Head of caudate nucleus (tissue), 42 donors: ENCODE measurements at regions not wholly inside any gene's neighbourhood (a gene's known extent, or its start where the extent isn't known, plus 50 kb on each side); places are given as distances from the start of the nearest gene placed in this dataset.
"Not testable (repeated sequence)": the region's sequence is repeated elsewhere in the genome, so short reads cannot be mapped to it uniquely, and the experiment has no call there.

Experiments used
- DNase-seq, 42 donors: peaks; one replicate each; pipeline versions ENCODE4 v3.0.0 to v3.0.0-alpha.2; 2020 to 2021; ENCODE audit warnings: mixed read lengths in 7 of 42
- intact Hi-C: fragments of 100-400 bp; cut with DNase I; formaldehyde crosslinking; loops from one replicate; pipeline ENCODE4 v1.15.0; 2022

DNA sequence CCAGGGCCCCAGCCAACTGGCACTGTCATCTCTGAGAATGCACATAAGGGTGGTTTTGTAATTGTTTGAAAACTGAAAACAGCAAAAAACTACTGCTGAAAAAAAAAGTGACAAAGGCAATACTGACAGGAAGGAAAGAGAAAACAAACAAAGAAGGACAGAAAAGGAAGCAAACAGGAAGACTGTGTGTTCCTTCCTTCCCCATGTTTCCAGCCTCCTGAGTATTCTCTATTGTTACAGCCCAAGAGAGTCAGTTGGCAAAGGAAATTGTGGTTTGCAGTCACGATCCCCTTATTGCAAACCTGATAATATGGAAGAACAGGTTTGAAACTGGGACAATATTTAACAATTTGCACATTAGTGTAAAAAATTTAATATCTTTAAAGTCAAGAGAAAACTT is 1177.6 kb downstream of the PLA2G4A start:
- no peak for DNase-seq
- intact Hi-C loops: no loop called here

DNA sequence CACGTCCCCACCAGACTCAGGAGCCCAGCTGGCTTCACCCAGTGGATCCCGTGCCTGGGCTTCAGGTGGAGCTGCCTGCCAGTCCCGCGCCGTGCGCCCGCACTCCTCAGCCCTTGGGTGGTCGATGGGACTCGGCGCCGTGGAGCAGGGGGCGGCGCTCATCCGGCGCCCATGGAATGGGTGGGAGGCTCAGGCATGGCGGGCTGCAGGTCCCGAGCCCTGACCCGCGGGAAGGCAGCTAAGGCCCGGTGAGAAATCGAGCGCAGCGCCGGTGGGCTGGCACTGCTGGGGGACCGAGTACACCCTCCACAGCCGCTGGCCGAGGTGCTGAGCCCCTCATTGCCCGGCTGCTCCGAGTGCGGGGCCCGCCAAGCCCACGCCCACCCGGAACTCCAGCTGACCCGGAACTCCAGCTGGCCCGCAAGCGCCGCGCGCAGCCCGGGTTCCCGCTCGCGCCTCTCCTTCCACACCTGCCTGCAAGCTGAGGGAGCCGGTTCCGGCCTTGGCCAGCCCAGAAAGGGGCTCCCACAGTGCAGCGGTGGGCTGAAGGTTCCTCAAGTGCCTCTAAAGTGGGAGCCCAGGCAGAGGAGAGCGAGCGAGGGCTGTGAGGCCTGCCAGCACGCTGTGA is 1184.6 kb downstream of the PLA2G4A start:
- intact Hi-C loops, DNase-seq: not testable (repeated sequence)

DNA sequence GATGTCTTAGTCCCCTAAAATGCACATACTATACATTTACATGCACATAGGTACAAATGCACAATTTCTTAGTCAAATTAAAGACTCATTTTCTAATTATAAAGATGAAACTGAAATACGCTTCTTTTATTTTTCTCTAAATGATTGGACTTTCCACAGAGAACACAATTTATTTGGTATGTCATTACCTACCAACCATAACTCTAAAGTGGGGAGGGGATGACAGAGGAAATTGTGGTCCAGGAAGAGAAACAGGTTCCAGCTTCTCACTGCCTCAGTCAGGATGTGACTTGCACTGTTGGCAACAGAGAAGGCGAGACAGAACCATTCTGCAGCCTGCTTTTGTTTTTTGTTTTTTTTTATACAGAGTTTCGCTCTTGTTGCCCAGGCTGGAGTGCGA is 1189.2 kb downstream of the PLA2G4A start:
- intact Hi-C loops: no loop called here
- DNase-seq: no peak

DNA sequence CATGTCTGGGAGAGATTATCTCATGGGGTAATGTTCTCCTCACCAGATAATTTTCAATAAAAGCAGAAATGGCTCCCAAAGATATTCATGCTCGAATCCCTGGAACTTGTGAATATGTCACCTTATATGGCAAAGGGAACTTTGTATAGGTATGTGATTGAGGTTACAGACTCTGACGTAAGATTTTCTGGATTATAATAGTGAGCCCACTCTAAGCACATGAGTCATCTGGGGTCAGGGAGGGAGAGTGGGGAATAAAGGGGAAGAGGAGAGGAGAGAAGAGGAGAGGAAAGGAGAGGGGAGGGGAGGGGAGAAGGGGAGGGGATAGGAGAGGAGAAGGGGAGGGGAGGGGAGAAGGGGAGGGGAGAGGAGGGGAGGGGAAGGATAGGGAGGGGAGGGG is 1193.9 kb downstream of the PLA2G4A start:
- DNase-seq: no peak
- intact Hi-C loops: no loop called here

DNA sequence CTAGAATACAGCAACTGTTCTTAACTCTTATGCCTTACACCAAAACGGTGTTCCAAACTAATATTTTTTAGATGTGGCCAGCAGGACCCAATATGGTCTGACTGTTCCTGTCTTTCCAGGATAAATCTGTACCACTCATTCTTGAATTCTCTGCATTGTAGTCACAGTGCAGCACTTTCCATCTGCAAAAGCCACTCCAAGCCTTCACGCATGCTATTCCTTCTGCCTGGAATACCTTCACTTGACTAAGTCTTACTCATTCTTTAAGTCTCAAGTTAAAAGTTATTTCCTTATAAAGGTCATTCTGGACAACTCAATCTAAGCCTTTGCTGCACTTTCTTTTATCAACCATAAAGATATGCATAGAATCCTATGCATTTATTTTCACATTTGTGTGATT is 1194.5 kb downstream of the PLA2G4A start:
- intact Hi-C loops: no loop called here
- DNase-seq: no peak

DNA sequence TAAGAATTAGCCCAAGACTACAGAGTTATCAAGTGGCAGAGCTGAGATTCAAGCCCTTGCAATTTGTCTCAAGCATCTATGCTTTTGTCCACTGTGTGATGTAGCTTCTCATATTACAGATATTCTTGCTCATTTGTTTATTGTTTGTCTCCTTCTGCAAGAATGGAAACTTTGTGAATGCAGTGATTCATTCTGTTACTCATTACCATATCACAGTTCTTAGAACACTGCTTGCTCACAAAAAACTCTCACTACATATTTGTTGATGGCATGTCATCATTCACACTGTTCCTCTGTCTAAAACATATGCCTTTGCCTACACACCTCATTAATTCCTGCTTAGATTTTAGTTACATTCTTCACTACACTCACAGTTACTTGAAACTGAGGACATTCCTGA is 1198.9 kb downstream of the PLA2G4A start:
- intact Hi-C loops: no loop called here
- no peak for DNase-seq

DNA sequence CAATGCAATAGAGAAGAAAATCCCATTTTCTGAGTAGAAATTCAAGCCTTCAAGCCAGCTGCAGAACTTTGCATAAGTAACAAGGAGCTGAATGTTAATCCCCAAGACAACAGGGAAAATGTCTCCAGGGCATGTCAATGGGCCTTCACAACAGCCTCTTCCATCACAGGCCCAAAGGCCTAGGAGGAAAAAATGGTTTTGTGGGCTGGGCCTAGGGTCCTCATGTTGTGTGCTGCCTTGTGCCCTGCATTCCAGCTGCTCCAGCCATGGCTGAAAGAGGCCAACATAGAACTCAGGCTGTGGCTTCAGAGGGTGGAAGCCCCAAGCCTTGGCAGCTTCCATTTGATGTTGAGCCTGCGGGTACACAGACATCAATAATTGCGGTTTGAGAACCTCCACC is 1208.8 kb downstream of the PLA2G4A start:
- DNase-seq, intact Hi-C loops: not testable (repeated sequence)

DNA sequence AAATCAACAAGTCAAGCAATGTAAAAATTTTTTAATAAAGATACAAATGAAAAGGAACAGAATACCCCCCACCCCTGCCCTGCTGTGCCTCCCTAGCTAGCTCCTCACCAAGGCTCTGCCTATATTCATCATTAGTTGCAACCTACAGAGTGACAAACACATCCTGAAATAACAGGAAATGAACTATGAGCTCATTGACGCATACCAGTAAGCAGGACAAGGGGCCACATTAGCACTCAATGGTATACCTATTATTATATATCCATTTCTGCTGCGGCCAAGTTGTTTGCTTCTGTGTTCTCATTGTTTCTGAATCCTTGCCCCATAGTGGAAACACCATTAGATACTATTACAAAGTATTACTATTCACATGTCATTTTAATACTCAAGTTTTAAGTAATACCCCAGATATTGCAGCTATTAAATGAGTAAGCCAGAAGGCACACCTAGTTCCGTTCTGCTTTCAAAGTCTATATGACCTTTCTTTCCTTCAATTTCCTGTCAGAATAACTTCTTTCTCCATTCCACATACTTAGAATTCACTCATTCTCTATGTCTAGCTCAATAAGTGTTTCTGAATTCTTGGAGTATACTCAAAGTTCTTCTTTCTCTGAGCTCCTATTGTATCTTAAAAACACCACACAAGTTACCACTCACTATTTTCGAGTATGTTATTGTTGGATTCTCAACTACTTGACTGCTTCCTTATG is 1214.9 kb downstream of the PLA2G4A start:
- no peak for DNase-seq
- intact Hi-C loops: no loop called here

DNA sequence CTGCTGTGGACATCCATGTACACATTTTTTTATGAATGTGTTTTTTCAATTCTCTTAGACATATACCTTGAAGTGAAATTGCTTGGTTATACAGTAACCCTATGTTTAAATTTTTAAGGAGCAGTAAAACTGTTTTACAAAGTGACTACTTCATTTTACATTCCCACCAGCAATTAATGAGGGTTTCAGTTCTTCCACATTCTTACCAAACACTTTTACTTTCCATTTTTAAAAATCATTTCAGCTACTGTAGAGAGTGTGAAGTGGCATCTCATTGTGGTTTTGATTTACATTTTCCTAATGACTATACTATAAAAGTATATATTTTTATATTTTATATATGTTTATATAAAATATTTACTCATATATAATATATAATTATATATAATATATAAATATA is 1221.5 kb downstream of the PLA2G4A start:
- DNase-seq: no peak
- intact Hi-C loops: no loop called here

DNA sequence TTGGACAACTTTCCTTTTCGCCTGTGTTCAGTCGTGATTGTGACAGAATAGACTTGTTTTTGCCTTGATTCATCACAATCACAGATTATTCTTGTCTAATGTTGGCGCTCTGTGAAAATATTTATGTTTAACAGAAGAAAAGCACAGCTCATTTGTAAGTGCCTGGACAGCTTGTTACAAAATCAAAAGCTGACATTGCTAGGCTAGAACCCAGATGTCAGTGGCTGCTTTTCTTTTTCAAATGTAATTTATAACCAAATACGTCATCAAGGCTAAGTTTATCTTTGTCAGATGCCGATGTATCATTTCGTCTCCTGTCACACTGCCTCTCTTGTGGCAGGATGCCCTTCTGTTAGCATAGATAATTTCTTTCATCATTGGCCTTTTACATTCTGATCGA is 1227.3 kb downstream of the PLA2G4A start:
- DNase-seq: no peak
- intact Hi-C loops: no loop called here

DNA sequence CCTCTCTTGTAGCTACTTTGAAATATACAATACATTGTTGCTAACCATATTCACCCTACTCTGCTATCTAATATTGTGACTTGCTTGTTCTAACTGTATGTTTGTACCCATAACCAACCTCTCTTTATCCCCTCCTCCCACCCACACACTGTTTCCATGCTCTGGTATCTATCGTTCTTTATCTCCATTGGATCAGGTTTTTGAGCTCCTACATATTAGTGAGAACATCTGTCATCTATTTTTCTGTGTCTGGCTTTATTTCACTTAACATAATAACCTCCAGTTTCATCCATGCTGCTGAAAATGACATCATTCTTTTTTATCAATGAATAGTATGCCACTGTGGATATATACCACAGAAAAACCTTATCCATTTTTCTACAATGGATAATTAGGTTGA is 1230.1 kb downstream of the PLA2G4A start:
- intact Hi-C loops: no loop called here
- no peak for DNase-seq

DNA sequence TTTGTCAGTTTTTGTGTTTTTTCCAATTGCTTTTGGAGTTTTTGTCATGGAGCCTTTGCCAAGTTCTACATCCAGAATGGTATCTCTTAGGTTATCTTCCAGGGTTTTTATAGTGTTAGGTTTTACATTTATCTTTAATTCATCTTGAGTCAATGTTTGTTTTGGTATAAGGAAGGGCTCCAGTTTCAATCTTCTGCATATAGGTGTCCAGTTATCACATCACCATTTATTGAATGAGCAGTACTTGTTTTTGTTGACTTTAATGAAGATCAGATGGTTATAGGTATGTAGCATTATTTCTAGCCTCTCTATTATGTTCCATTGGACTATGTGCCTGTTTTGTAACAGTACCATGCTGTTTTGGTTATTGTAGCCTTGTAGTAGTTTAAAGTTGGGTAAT is 1233.1 kb downstream of the PLA2G4A start:
- intact Hi-C loops: no loop called here
- no peak for DNase-seq

DNA sequence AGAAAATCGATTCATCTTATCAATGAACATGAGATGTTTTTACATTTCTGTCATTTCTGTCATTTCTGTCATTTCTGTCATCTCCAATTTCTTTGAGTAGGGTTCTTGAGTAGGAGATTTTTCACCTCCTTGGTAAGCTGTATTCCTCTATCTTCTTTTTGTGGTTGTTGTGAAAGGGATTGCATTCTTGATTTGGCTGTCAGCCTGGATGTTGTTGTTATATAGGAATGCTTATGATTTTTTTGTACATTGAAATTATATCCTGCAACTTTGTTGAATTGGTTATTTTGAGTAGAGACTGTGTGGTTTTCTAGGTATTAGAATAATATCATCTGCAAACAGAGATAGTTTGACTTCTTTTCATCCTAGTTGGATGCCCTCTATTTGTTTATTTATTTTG is 1233.7 kb downstream of the PLA2G4A start:
- intact Hi-C loops: no loop called here
- DNase-seq: no peak

DNA sequence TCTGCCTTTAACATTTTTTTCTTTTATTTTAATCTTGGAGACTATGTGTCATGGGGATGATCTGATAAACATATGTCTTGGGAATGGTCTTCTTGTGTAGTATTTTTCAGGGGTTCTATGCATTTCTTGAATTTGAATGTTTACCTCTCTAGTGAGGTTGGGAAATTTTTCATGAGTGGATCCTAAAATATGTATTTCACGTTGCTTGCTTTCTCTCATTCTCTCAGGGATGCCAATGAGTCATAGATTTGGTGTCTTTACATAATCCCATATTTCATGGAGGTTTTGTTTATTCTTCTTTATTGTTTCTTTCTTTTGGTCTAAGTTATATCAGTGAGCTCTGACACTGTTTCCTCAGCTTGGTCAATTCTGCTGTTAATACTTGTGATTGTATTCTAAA is 1237.2 kb downstream of the PLA2G4A start:
- intact Hi-C loops: no loop called here

DNA sequence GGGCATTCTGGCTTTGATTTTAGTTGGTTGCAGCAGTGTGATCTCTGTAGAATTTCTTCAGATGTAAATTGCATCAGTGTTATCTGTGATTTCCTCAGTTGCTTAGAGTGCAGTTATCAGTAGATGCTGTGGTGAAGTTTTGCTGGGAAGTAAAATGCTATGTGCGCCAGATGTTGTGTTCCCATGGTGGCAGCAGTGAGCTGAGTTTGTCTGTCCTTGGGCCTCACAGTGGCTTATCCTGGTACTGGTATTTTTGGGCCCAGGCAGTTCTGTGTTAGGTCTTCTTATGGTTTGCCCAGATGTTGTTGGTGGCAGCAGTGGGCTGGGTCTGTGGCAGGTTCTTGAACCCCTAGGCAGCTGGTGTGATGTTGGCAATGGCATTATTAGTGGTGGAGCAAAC is 1242.1 kb downstream of the PLA2G4A start:
- intact Hi-C loops: no loop called here
- DNase-seq: no peak

More for the DNA sequence above, 1237.2 kb downstream of the PLA2G4A start:
- no peak for DNase-seq

DNA sequence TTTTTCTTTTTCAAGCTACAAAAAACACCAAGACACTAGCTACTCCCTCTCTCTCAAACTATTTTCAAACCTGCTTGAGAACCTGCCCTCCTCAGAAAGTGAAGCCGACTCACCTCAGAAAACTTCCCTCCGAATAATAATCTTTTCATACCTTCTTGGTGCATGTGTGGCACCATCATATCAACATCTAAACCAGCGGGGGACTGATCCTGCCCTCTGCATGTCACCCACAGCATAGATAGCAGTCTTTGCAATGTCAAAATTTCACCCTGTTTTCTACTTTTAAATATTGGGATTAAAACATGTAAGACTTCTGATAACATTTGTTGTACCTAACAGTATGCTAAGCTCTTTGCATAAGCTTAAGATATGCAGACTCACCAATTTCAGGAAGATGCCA is 1260.3 kb downstream of the PLA2G4A start:
- intact Hi-C loops: no loop called here
- DNase-seq: no peak

DNA sequence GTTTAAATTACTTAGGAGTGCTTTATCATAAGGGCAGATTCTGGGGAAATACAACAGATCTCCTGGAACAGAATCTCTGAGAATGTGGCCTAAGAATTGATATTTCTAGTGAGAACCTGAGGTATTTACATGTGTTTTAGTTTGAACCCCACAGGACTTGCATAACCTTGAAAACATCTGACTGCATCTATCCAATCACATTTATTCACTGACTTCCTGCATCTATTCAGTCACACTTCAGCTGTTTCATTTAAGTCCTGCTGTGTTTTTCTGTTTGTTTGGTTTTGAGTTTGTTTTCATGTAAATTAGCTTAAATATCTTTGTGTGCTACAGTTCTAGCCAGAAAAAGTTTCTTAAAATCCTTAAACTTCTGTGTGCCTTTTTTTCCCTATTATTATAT is 1260.7 kb downstream of the PLA2G4A start:
- no peak for DNase-seq
- intact Hi-C loops: no loop called here

DNA sequence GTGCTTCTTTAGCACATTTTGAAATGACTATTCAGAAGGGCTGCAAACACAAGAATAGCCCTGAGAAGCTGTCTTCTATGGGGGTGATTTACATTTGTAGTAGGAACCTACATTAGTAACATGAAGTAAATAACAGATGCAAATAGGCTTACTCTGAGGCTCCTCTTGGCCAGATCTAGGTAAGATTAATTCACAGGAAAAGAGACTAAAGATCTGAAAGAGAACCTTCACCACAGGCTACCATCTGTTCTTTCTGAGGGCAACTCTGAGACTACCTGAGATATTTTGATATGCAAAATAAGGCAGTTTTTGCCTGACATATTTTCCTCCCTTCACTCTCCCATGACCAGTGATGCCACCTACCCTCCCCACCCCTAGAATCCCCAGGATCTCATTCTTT is 1267.8 kb downstream of the PLA2G4A start:
- intact Hi-C loops: no loop called here
- no peak for DNase-seq

DNA sequence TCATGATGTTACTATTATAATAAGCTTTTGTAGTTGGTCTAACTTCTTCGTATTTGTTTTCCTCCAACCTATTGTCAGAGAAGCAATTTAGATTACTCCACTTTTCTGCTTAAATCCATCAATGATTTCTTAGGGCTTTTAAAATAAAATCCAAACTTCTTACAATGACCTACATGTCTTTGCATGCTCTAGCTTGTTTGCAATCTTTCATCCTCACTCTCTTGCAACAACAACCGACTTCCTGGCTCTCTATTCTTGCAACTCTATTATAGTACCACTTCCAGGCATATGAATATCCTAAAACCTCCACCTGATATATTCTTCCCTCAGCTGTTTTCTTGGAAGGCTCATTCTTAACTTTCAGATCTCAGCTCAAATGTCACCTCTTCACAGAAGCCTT is 1288.7 kb downstream of the PLA2G4A start:
- no peak for DNase-seq
- intact Hi-C loops: no loop called here

DNA sequence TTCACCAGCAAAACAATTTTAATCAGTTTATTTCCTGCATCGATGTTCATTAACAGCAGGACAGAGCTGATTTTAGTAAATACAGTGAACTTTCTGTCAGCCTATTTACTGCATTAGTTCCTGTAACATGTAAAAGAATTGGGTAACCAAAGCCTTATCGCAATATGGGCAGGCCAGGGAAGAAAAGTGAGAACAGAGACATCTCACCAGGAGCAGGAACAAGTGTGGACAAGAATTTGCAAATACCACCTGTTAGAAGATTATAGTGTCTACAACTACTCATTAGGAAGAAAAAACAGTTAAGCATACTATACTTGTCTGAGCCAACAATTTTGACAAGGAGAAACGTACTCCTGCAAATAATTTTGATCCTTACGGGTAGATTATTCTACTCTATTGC is 1293.9 kb downstream of the PLA2G4A start:
- no peak for DNase-seq
- intact Hi-C loops: no loop called here

DNA sequence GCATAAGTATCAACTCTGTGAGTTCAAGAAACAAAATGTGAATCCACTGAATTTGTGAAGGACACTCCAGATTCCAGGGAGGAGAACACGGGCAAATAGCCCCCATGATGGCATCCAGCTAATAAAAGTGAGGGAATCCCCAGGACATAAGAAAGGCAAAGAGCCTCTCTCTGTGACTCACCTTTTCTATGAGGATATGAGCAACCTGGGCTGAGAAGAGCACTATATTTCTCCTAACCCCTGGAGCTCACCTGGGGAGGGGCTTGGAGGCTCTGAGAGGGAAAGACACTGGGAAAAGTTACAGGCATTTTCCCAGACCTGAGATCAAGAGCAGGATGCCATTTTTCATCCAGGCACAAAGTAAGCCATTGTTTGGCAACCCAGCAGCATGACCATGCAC is 1298.8 kb downstream of the PLA2G4A start:
- intact Hi-C loops: no loop called here
- no peak for DNase-seq
